Gastroesophageal sphincter (tissue), 4 donors: ENCODE measurements at regions not wholly inside any gene's neighbourhood (a gene's known extent, or its start where the extent isn't known, plus 50 kb on each side); places are given as distances from the start of the nearest gene placed in this dataset.

Source experiments
- ATAC-seq: fragments of 150-250 bp; one replicate; pipeline ENCODE4 v1.9.1; 2016; ENCODE audit warnings: mild to moderate bottlenecking, moderate library complexity
- H3K27ac ChIP-seq, 4 donors: fragments of 200-600 bp; sonication (generic) in 3 of 4; 1 replicate in 3 of 4; 2 replicates in 1 of 4; pipeline ENCODE4 v1.5.1; 2016 to 2019
- H3K27me3 ChIP-seq: fragments of 200-600 bp; sonication (generic); one replicate; pipeline ENCODE4 v1.5.1; 2019
- H3K36me3 ChIP-seq, 2 donors: fragments of 200-600 bp; sonication (generic); one replicate each; pipeline ENCODE4 v1.5.1; 2019; ENCODE audit warnings: control low read depth in 1 of 2
- H3K4me1 ChIP-seq, 3 donors: fragments of 200-600 bp; sonication (generic); 1 replicate in 2 of 3; 2 replicates in 1 of 3; pipeline ENCODE4 v1.5.1; 2016 to 2019; ENCODE audit warnings: control low read depth in 2 of 3
- H3K4me3 ChIP-seq, 2 donors: fragments of 200-600 bp; sonication (generic); one replicate each; pipeline ENCODE4 v1.5.1; 2019; ENCODE audit warnings: mild to moderate bottlenecking in 1 of 2, moderate library complexity in 1 of 2
- H3K9me3 ChIP-seq, 3 donors: fragments of 200-600 bp; sonication (generic); one replicate each; pipeline ENCODE4 v1.5.1; 2017 to 2019; ENCODE audit warnings: control low read depth in 2 of 3
- EP300 ChIP-seq: sonication (generic); formaldehyde crosslinking; IDR thresholded peaks from one replicate; pipeline ENCODE4 v1.6.1; 2017; ENCODE audit warnings: antibody characterized with exemption, mild to moderate bottlenecking
- POLR2A ChIP-seq, 2 donors: fragments of 450-650 bp; IDR thresholded peaks; one replicate each; pipeline ENCODE4 v1.6.1; 2017; ENCODE audit warnings: antibody characterized with exemption in 2 of 2, mild to moderate bottlenecking in 2 of 2, moderate library complexity in 1 of 2
- POLR2AphosphoS5 ChIP-seq: sonication (generic); formaldehyde crosslinking; IDR thresholded peaks from one replicate; pipeline ENCODE4 v1.6.1; 2017; ENCODE audit warnings: antibody characterized with exemption
- WGBS, 2 donors: methylation state at CpG; one replicate each; pipeline ENCODE4 v1.1.5; 2018; ENCODE audit warnings: low coverage in 1 of 2; 5-methylcytosine and 5-hydroxymethylcytosine counted together
- TF ChIP-seq, protein P1 (sequence below), 4 experiments: fragments of 200-600 bp in 2 of 4; fragments of 450-650 bp in 2 of 4; sonication (generic) in 1 of 4; IDR thresholded peaks; one replicate each; pipeline ENCODE4 v1.5.1; 2017 to 2019; ENCODE audit warnings: antibody characterized with exemption in 4 of 4, mild to moderate bottlenecking in 2 of 4, moderate library complexity in 2 of 4

DNA sequence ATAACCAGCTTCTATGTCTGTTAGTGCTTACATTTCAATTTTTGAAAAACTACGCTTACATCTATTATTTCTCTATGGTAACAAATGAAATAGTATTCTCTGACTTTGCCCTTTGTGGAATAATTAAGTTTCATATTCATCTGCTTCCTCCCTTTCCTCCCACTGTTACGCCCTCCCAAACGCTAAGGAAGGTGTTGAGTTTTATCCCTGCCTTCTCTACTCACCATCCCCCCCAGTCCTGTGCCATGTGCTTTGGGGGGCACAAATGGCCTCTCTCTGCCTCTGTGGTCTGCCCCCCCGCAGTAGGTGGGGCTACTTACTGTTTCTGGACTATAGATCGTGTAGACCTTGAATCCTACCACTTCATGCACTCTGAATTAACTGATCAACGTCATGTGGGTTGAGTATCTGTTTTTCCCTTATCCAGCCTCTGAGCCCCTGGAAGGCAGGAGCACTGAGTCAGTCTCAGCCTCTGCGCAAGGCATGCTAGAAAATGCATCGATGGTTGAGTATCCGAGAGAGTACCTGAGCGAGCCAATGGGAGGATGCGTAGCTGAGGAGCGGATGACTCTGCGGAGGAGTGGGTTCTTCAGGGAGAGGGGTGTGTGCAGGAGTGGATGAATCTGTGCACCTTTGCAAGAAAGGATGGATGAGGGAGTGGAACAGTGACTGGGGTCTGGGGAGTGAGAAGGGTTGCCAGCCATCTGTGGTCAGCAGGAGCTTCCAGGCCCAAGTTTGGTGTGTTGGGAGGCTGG, 114.5 kb upstream of the RTL1 start:
- Histone ChIP-seq H3K9me3 (no peaks in the 10 kb centered on the region), H3K27me3 (peaks cover 15% of the 10 kb centered on the region), H3K36me3 (no peaks in the 10 kb centered on the region), H3K27ac (no peak overlapping the region), H3K4me1 (no peaks in the 10 kb centered on the region), H3K4me3 (no peak overlapping the region)
- no peak for TF ChIP-seq EP300
- no peak for TF ChIP-seq POLR2A (IDR thresholded peaks at IDR 0.05)
- TF ChIP-seq, protein P1, sequence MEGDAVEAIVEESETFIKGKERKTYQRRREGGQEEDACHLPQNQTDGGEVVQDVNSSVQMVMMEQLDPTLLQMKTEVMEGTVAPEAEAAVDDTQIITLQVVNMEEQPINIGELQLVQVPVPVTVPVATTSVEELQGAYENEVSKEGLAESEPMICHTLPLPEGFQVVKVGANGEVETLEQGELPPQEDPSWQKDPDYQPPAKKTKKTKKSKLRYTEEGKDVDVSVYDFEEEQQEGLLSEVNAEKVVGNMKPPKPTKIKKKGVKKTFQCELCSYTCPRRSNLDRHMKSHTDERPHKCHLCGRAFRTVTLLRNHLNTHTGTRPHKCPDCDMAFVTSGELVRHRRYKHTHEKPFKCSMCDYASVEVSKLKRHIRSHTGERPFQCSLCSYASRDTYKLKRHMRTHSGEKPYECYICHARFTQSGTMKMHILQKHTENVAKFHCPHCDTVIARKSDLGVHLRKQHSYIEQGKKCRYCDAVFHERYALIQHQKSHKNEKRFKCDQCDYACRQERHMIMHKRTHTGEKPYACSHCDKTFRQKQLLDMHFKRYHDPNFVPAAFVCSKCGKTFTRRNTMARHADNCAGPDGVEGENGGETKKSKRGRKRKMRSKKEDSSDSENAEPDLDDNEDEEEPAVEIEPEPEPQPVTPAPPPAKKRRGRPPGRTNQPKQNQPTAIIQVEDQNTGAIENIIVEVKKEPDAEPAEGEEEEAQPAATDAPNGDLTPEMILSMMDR (IDR thresholded peaks at IDR 0.05): no peak
- no peak for TF ChIP-seq POLR2AphosphoS5
- ATAC-seq: no peak
- WGBS, 2 donors: 87 to 89% methylated on average over 6 to 11 of the region's 13 CpGs

DNA sequence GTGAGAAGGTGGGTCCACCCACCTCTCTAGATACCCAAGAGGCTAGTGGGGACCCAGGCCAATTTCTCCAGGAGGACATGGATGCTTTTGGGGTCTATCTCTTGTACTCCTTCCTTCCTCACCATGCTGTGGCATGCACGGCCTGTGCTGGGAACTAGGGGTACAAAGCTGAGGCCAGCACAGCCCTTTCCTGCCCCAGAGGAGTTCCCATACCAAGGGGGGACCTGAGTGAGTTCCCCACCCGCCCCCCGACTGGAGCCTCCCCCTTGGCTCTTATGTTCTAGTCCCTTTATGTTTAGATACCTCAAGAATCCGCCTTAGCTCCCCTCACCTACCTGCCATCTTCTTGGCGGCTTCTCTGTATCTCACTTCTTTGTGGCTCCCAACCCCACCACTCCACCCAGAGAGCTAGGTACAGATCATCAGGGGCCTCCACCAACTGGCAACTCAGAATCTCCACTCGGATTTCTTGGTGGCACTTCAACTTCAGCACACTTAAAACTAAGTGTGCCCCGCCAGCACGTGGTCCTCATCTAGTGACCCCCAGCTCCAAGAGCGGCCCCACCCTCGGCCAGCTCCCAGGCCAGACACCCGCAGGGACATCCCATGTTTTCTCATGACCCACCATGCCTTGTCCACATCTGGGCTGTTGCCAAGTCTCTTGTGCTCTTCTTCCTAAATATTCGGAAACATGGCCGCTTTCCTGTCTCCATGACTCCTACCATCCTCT, 115.2 kb upstream of the RTL1 start:
- H3K9me3 ChIP-seq: no peaks in the 10 kb centered on the region
- H3K36me3 ChIP-seq: no peaks in the 10 kb centered on the region
- no peak overlapping the region for H3K4me3 ChIP-seq
- peaks cover 15% of the 10 kb centered on the region for H3K27me3 ChIP-seq
- no peak overlapping the region for H3K27ac ChIP-seq
- no peak for ATAC-seq
- 94 to 100% methylated on average over 2 to 8 of the region's 13 CpGs for WGBS, 2 donors
- TF ChIP-seq POLR2A (IDR thresholded peaks at IDR 0.05) (no peak), POLR2AphosphoS5 (no peak), EP300 (no peak)
- TF ChIP-seq, protein P1 (IDR thresholded peaks at IDR 0.05): no peak
- H3K4me1 ChIP-seq: no peaks in the 10 kb centered on the region

DNA sequence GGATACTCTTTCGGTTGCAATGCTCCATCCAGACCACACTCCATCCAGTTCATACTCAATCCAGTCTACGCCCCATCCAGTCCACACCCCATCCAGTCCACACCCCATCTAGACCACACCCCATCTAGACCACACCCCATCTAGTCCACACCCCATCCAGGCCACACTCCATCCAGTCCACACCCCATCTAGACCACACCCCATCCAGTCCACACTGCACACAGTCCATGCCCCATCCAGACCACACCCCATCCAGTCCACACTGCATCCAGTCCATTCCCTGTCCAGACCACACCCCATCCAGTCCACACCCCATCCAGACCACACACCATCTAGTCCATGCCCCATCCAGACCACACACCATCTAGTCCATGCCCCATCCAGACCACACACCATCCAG, 116.0 kb upstream of the RTL1 start:
- H3K4me3 ChIP-seq: no peak overlapping the region
- H3K27me3 ChIP-seq: peaks cover 15% of the 10 kb centered on the region
- no peak for ATAC-seq
- H3K36me3 ChIP-seq: no peaks in the 10 kb centered on the region
- no peaks in the 10 kb centered on the region for H3K4me1 ChIP-seq
- no peaks in the 10 kb centered on the region for H3K9me3 ChIP-seq
- 94 to 100% methylated on average over 1 to 2 of the region's 2 CpGs for WGBS, 2 donors
- no peak for TF ChIP-seq EP300
- TF ChIP-seq, protein P1 (IDR thresholded peaks at IDR 0.05): no peak
- no peak for TF ChIP-seq POLR2A (IDR thresholded peaks at IDR 0.05)
- TF ChIP-seq POLR2AphosphoS5: no peak
- no peak overlapping the region for H3K27ac ChIP-seq

DNA sequence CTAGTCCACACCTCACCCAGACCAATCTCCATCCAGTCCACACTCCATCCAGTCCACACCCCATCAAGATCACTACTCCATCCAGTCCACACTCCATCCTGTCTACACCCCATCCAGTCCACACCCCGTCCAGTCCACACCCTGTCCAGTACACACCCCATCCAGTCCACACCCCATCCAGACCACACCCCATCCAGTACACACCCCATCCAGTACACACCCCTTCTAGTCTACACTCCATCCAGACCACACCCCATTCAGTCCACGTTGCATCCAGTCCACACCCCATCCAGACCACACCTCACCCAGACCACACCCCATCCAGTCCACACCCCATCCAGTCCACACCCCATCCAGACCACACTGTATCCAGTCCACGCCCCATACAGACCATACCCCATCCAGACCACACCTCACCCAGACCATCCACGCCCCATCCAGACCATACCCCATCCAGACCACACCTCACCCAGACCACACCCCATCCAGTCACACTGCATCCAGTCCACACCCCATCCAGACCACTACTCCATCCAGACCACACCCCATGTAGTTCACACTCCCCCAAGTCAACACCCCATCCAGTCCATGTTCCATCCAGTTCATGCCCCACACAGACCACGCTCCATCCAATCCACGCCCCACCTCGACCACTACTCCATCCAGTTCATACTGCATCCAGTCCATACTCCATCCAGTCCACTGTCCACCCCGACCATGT, 116.6 kb upstream of the RTL1 start:
- TF ChIP-seq, protein P1 (IDR thresholded peaks at IDR 0.05): no peak
- TF ChIP-seq EP300 (no peak), POLR2AphosphoS5 (no peak), POLR2A (IDR thresholded peaks at IDR 0.05) (no peak)
- no peak overlapping the region for H3K4me3 ChIP-seq
- H3K27ac ChIP-seq: no peak overlapping the region
- H3K27me3 ChIP-seq: peaks cover 15% of the 10 kb centered on the region
- WGBS, 2 donors: 90 to 92% methylated on average over 7 to 8 of the region's 8 CpGs
- H3K9me3 ChIP-seq: no peaks in the 10 kb centered on the region
- no peaks in the 10 kb centered on the region for H3K36me3 ChIP-seq
- no peaks in the 10 kb centered on the region for H3K4me1 ChIP-seq
- no peak for ATAC-seq
